ENCODE measurements at regions not wholly inside any gene's neighbourhood (a gene's known extent, or its start where the extent isn't known, plus 50 kb on each side); places are given as distances from the start of the nearest gene placed in this dataset.

- DNase-seq (ENCODE audit: low read depth) (no peak), FAIRE-seq (no peak)
- no peak overlapping the region for H3K4me3 ChIP-seq (ENCODE audit: low read depth, low read length)
- no peaks in the 10 kb centered on the region for H3K27me3 ChIP-seq (ENCODE audit: control insufficient read depth, insufficient read depth, low read length)
- TF ChIP-seq, protein P1, sequence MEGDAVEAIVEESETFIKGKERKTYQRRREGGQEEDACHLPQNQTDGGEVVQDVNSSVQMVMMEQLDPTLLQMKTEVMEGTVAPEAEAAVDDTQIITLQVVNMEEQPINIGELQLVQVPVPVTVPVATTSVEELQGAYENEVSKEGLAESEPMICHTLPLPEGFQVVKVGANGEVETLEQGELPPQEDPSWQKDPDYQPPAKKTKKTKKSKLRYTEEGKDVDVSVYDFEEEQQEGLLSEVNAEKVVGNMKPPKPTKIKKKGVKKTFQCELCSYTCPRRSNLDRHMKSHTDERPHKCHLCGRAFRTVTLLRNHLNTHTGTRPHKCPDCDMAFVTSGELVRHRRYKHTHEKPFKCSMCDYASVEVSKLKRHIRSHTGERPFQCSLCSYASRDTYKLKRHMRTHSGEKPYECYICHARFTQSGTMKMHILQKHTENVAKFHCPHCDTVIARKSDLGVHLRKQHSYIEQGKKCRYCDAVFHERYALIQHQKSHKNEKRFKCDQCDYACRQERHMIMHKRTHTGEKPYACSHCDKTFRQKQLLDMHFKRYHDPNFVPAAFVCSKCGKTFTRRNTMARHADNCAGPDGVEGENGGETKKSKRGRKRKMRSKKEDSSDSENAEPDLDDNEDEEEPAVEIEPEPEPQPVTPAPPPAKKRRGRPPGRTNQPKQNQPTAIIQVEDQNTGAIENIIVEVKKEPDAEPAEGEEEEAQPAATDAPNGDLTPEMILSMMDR (IDR thresholded peaks at IDR 0.05; ENCODE audit: insufficient read depth, low read length, severe bottlenecking) = no peak
- no peaks in the 10 kb centered on the region for H3K36me3 ChIP-seq (ENCODE audit: control insufficient read depth, insufficient read depth, low read length)
Observed at GRCh38 chr5:159858871-159859270, 57.4 kb upstream of the ADRA1B start.

- DNase-seq (ENCODE audit: low read depth) (no peak), FAIRE-seq (peak; percentile 32)
- Histone ChIP-seq H3K36me3 (ENCODE audit: control insufficient read depth, insufficient read depth, low read length) (no peaks in the 10 kb centered on the region), H3K27me3 (ENCODE audit: control insufficient read depth, insufficient read depth, low read length) (no peaks in the 10 kb centered on the region), H3K4me3 (ENCODE audit: low read depth, low read length) (no peak overlapping the region)
- TF ChIP-seq, protein P1 (IDR thresholded peaks at IDR 0.05; ENCODE audit: insufficient read depth, low read length, severe bottlenecking) = no peak
Observed at GRCh38 chr5:159861086-159861485, 55.2 kb upstream of the ADRA1B start.

DNA sequence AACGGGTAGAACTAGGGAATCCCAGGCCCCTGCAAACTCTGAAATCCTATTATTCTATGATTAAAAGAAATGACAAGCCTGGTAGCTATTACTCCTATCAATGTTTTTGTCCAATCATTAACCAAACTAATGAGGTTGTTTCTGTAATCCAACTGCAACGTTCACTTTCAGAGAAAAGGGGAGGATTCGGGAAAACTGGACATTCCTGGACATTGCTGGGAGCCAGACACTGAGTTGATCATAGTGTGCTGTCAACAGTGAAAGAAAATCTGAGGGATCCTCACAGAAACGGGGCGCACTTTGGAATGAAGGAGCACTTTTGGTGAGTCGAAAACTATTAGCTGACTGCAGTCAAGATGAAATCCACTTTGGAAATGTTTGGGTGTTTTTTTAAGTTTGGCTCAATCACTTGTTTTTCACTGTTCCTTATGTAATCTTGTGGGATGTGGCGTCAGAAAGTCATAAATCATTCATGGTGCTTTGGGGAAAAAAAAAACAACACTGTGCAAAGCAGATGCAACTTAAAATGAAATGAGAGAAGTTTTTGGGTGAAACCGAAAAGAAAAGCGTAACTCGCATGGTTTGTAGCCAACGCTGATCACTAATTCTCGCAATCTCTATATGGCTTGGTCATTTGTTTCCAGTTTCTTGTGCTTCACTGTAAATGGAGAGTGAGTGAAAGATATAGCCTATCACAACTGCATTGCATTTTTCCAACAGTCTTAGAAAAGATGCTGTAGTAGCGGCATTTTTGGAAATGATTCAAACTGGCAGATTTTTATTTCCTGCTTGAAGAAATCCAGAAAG is 51.2 kb upstream of the ADRA1B start:
- TF ChIP-seq, protein P1 (IDR thresholded peaks at IDR 0.05; ENCODE audit: insufficient read depth, low read length, severe bottlenecking) = no peak
- no peak for FAIRE-seq
- no peak for DNase-seq (ENCODE audit: low read depth)

GRCh38 chr5:159866093-159866492 is 50.2 kb upstream of the ADRA1B start:
- DNase-seq (ENCODE audit: low read depth) = no peak
- no peaks in the 10 kb centered on the region for H3K27me3 ChIP-seq (ENCODE audit: control insufficient read depth, insufficient read depth, low read length)
- no peak overlapping the region for H3K4me3 ChIP-seq (ENCODE audit: low read depth, low read length)
- TF ChIP-seq, protein P1 (IDR thresholded peaks at IDR 0.05; ENCODE audit: insufficient read depth, low read length, severe bottlenecking) = no peak
- FAIRE-seq = no peak
- H3K36me3 ChIP-seq (ENCODE audit: control insufficient read depth, insufficient read depth, low read length) = no peaks in the 10 kb centered on the region

More for the DNA sequence above, 51.2 kb upstream of the ADRA1B start:
- no peak overlapping the region for H3K4me3 ChIP-seq (ENCODE audit: low read depth, low read length)
- no peaks in the 10 kb centered on the region for H3K27me3 ChIP-seq (ENCODE audit: control insufficient read depth, insufficient read depth, low read length)
- H3K36me3 ChIP-seq (ENCODE audit: control insufficient read depth, insufficient read depth, low read length) = no peaks in the 10 kb centered on the region

All from bronchial epithelial cell (primary cell).